GM12878 (cell line): ENCODE measurements at regions not wholly inside any gene's neighbourhood (a gene's known extent, or its start where the extent isn't known, plus 50 kb on each side); places are given as distances from the start of the nearest gene placed in this dataset.
"Not testable (repeated sequence)": the region's sequence is repeated elsewhere in the genome, so short reads cannot be mapped to it uniquely, and the experiment has no call there.

Experiments used
- BCL3 ChIP-seq: IDR thresholded peaks from 2 replicates; pipeline ENCODE4 v1.6.1; 2011; ENCODE audit warnings: borderline replicate concordance, low read depth, mild to moderate bottlenecking, moderate library complexity, low read length; ENCODE audit not compliant: insufficient read depth, poor library complexity, severe bottlenecking
- BMI1 ChIP-seq: fragments of 450-650 bp; IDR thresholded peaks from 2 replicates; pipeline ENCODE4 v1.6.1; 2016; ENCODE audit warnings: mild to moderate bottlenecking, moderate library complexity, borderline replicate concordance
- CBFB ChIP-seq: IDR thresholded peaks from 2 replicates; pipeline ENCODE4 v1.6.1; 2016; ENCODE audit warnings: antibody characterized with exemption, low read depth
- ELK1 ChIP-seq: IDR thresholded peaks from 2 replicates; pipeline ENCODE4 v1.6.1; 2012; ENCODE audit warnings: low read depth, low read length, improper control_type of control experiment
- ETV6 ChIP-seq, 2 experiments: fragments of 450-650 bp in 1 of 2; IDR thresholded peaks in 1 of 2; conservative IDR thresholded peaks in 1 of 2; 2 replicates each; pipeline ENCODE4 v1.6.1; 2014; ENCODE audit warnings: antibody characterized with exemption in 1 of 2, borderline replicate concordance in 1 of 2, low read depth in 1 of 2, mild to moderate bottlenecking in 1 of 2, moderate library complexity in 1 of 2
- FOS ChIP-seq: IDR thresholded peaks from 3 replicates; pipeline ENCODE4 v1.6.1; 2011; ENCODE audit warnings: borderline replicate concordance; ENCODE audit not compliant: insufficient read length; ENCODE audit errors: extremely low read depth
- HDAC2 ChIP-seq: fragments of 200-600 bp; sonication (generic); IDR thresholded peaks from 2 replicates; pipeline ENCODE4 v1.6.1; 2017
- JUNB ChIP-seq: IDR thresholded peaks from 2 replicates; pipeline ENCODE4 v1.6.1; 2016; ENCODE audit warnings: antibody characterized with exemption, mild to moderate bottlenecking
- MEF2A ChIP-seq: IDR thresholded peaks from 2 replicates; pipeline ENCODE4 v1.6.1; 2011; ENCODE audit warnings: low read depth, mild to moderate bottlenecking, low read length, moderate library complexity; ENCODE audit not compliant: insufficient read depth
- POLR2A ChIP-seq: IDR thresholded peaks from 2 replicates; pipeline ENCODE4 v1.6.1; 2011; ENCODE audit warnings: low read depth, mild to moderate bottlenecking, low read length
- RAD21 ChIP-seq: IDR thresholded peaks from 2 replicates; pipeline ENCODE4 v1.6.1; 2011; ENCODE audit warnings: mild to moderate bottlenecking, low read depth, low read length, moderate library complexity; ENCODE audit not compliant: insufficient read depth
- RFX5 ChIP-seq: IDR thresholded peaks from 2 replicates; pipeline ENCODE4 v1.6.1; 2011; ENCODE audit warnings: low read depth, low read length, improper control_type of control experiment
- TF ChIP-seq, protein P1 (sequence below), 3 experiments: IDR thresholded peaks in 2 of 3; conservative IDR thresholded peaks in 1 of 3; 2 replicates each; pipeline ENCODE4 v1.5.1; 2011; ENCODE audit warnings: low read depth in 3 of 3, low read length in 3 of 3, mild to moderate bottlenecking in 3 of 3, control low read depth in 2 of 3, moderate library complexity in 2 of 3, inconsistent platforms in 1 of 3, mixed read lengths in 1 of 3; ENCODE audit not compliant: control insufficient read depth in 2 of 3, insufficient read depth in 1 of 3; ENCODE audit errors: extremely low read depth in 1 of 3
- TF ChIP-seq, protein P2 (sequence below): fragments of 150-350 bp; IDR thresholded peaks from 2 replicates; pipeline ENCODE4 v1.6.1; 2016; ENCODE audit warnings: low read depth, low read length

DNA sequence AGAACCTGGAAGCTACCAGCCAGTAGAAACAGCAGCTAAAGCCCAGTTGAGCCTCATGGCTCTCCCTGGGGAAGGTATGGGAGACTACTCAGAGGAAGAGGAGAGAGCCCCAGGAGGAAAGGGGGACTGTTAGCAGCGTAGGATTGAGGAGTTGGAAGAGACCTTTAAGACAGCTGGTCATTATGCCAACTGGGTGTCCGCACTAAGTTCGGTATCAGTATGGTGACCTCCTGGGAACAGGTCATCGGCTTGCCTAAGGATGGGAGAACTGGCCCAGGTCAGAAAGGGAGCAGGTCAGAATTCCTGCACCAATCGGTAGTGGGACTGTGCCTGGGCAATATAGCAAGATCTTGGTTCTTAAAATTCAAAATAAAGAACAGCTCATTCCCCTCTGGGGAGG is 158.4 kb downstream of the GOLGA6L4 start:
- TF ChIP-seq POLR2A; ELK1; BMI1; CBFB; HDAC2; RAD21; JUNB; MEF2A; RFX5; ETV6 (conservative IDR thresholded peaks at IDR 0.05 in 1 of 2, IDR thresholded peaks at IDR 0.05 in 1 of 2; ENCODE audit: borderline replicate concordance in 1 of 2, low read depth in 1 of 2); FOS; BCL3: not testable (repeated sequence)
- TF ChIP-seq, protein P1, sequence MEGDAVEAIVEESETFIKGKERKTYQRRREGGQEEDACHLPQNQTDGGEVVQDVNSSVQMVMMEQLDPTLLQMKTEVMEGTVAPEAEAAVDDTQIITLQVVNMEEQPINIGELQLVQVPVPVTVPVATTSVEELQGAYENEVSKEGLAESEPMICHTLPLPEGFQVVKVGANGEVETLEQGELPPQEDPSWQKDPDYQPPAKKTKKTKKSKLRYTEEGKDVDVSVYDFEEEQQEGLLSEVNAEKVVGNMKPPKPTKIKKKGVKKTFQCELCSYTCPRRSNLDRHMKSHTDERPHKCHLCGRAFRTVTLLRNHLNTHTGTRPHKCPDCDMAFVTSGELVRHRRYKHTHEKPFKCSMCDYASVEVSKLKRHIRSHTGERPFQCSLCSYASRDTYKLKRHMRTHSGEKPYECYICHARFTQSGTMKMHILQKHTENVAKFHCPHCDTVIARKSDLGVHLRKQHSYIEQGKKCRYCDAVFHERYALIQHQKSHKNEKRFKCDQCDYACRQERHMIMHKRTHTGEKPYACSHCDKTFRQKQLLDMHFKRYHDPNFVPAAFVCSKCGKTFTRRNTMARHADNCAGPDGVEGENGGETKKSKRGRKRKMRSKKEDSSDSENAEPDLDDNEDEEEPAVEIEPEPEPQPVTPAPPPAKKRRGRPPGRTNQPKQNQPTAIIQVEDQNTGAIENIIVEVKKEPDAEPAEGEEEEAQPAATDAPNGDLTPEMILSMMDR (IDR thresholded peaks at IDR 0.05 in 2 of 3, conservative IDR thresholded peaks at IDR 0.05 in 1 of 3; ENCODE audit: control insufficient read depth in 2 of 3, extremely low read depth in 1 of 3, insufficient read depth in 1 of 3, low read depth in 3 of 3, low read length in 3 of 3) = not testable (repeated sequence)
- TF ChIP-seq, protein P2, sequence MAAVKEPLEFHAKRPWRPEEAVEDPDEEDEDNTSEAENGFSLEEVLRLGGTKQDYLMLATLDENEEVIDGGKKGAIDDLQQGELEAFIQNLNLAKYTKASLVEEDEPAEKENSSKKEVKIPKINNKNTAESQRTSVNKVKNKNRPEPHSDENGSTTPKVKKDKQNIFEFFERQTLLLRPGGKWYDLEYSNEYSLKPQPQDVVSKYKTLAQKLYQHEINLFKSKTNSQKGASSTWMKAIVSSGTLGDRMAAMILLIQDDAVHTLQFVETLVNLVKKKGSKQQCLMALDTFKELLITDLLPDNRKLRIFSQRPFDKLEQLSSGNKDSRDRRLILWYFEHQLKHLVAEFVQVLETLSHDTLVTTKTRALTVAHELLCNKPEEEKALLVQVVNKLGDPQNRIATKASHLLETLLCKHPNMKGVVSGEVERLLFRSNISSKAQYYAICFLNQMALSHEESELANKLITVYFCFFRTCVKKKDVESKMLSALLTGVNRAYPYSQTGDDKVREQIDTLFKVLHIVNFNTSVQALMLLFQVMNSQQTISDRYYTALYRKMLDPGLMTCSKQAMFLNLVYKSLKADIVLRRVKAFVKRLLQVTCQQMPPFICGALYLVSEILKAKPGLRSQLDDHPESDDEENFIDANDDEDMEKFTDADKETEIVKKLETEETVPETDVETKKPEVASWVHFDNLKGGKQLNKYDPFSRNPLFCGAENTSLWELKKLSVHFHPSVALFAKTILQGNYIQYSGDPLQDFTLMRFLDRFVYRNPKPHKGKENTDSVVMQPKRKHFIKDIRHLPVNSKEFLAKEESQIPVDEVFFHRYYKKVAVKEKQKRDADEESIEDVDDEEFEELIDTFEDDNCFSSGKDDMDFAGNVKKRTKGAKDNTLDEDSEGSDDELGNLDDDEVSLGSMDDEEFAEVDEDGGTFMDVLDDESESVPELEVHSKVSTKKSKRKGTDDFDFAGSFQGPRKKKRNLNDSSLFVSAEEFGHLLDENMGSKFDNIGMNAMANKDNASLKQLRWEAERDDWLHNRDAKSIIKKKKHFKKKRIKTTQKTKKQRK = not testable (repeated sequence)
